Esophagus mucosa (tissue), 1 donor: ENCODE measurements at regions not wholly inside any gene's neighbourhood (a gene's known extent, or its start where the extent isn't known, plus 50 kb on each side); places are given as distances from the start of the nearest gene placed in this dataset.
"Not testable (repeated sequence)": the region's sequence is repeated elsewhere in the genome, so short reads cannot be mapped to it uniquely, and the experiment has no call there.

Source experiments
- ATAC-seq: fragments of 200-7000 bp; cut with Tn5 transposase; one replicate; pipeline ENCODE4 v1.9.1; 2020
- donor health status: DM: yes; HTN: yes; CAD: no.

GRCh38 chr5:161030229-161030628 lies 178.2 kb upstream of the ATP10B start:
- no peak for ATAC-seq

- ATAC-seq = no peak
Observed at GRCh38 chr5:161027763-161028162, 175.8 kb upstream of the ATP10B start.

GRCh38 chr5:161023551-161023950 lies 171.5 kb upstream of the ATP10B start:
- no peak for ATAC-seq

- no peak for ATAC-seq
Observed at GRCh38 chr5:161022151-161022550, 170.1 kb upstream of the ATP10B start.

GRCh38 chr5:161009817-161010216 lies 157.8 kb upstream of the ATP10B start:
- no peak for ATAC-seq

GRCh38 chr5:161009194-161009593 lies 157.2 kb upstream of the ATP10B start:
- no peak for ATAC-seq

- ATAC-seq = no peak
Observed at GRCh38 chr5:161007879-161008278, 155.9 kb upstream of the ATP10B start.

- ATAC-seq = no peak
Observed at GRCh38 chr5:161002571-161003074, 150.6 kb upstream of the ATP10B start.

GRCh38 chr5:161001604-161002003 lies 149.6 kb upstream of the ATP10B start:
- no peak for ATAC-seq

- ATAC-seq = not testable (repeated sequence)
Observed at GRCh38 chr5:161001142-161001541, 149.1 kb upstream of the ATP10B start.

GRCh38 chr5:160991205-160991604 lies 139.2 kb upstream of the ATP10B start:
- no peak for ATAC-seq

- ATAC-seq = no peak
Observed at GRCh38 chr5:160979385-160979784, 127.4 kb upstream of the ATP10B start.

GRCh38 chr5:160978944-160979343 lies 126.9 kb upstream of the ATP10B start:
- ATAC-seq = no peak

GRCh38 chr5:160976181-160976580 lies 124.2 kb upstream of the ATP10B start:
- ATAC-seq = no peak

GRCh38 chr5:160970605-160971191 lies 118.7 kb upstream of the ATP10B start:
- no peak for ATAC-seq

- no peak for ATAC-seq
Observed at GRCh38 chr5:160969645-160970044, 117.6 kb upstream of the ATP10B start.

GRCh38 chr5:160968480-160968879 lies 116.5 kb upstream of the ATP10B start:
- peak; percentile 59 for ATAC-seq

GRCh38 chr5:160966921-160967320 lies 114.9 kb upstream of the ATP10B start:
- ATAC-seq = no peak

- no peak for ATAC-seq
Observed at GRCh38 chr5:160961761-160962160, 109.8 kb upstream of the ATP10B start.

GRCh38 chr5:160961038-160961437 lies 109.0 kb upstream of the ATP10B start:
- no peak for ATAC-seq

- ATAC-seq = no peak
Observed at GRCh38 chr5:160960592-160960991, 108.6 kb upstream of the ATP10B start.

- peak; percentile 97 for ATAC-seq
Observed at GRCh38 chr5:160959804-160960203, 107.8 kb upstream of the ATP10B start.

- ATAC-seq = no peak
Observed at GRCh38 chr5:160957312-160957861, 105.4 kb upstream of the ATP10B start.

- no peak for ATAC-seq
Observed at GRCh38 chr5:160956051-160956450, 104.0 kb upstream of the ATP10B start.

GRCh38 chr5:160950311-160950710 lies 98.3 kb upstream of the ATP10B start:
- ATAC-seq = no peak
